Stimulated activated CD4-positive, alpha-beta T cell treated with anti-CD3 and anti-CD28 coated beads, Interleukin-12 subunit alpha, Interleukin-12 subunit beta, amount 100 ng/mL, for 4 hours (primary cell): ENCODE measurements at regions not wholly inside any gene's neighbourhood (a gene's known extent, or its start where the extent isn't known, plus 50 kb on each side); places are given as distances from the start of the nearest gene placed in this dataset.
"Not testable (repeated sequence)": the region's sequence is repeated elsewhere in the genome, so short reads cannot be mapped to it uniquely, and the experiment has no call there.

Experiments
- DNase-seq: peaks from one replicate; pipeline ENCODE4 v3.0.0-alpha.2; 2020

DNA sequence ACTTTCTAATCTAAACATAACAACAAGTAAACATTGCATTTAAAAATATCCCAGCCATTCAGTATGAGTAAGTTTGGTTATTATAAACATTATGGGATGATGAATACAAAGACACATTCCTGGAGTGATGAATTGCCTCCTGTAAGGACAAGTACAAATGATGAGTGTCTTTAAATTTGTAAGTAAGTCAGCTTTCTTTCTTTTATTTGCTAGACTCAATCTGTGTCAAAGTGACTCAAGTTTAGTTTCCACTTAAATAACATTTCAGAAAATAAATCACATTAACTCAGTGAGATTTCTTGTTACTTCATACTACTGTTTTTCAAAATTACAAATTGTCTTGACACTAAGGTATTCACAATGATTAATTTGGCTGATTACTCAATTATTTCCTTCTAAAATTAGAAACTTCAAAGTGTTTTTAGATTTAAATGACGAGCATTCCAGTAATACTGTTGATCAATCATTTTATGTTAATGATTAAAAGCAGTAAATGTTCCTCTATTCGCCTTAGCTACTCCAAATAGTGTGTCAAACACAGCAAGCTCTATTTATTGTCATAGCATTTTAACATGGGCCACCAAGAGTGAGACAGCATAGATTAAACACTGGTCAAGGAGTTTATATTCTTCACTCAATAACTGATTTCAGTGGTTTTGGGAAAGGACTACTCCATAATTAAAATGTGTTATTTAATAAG, 658.0 kb upstream of the MDGA2 start:
- no peak for DNase-seq

DNA sequence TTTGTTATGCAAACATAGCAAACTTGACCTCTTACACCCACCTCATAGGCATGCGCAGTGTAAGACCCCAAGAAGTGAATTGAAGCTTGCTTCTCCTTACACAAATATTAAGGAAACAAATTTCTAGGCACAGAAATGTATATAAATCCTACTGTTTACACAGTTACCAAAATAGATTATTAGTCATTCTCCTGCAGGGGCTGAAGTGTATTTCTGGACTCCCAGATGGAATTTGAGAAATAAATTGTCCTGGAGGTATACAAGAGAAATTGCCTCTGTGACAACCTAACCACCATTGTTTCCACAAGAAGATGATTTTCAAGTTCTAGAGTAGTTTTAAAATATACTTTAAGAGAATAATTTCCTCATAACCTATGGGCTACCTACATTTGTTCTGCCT, 656.0 kb upstream of the MDGA2 start:
- no peak for DNase-seq

DNA sequence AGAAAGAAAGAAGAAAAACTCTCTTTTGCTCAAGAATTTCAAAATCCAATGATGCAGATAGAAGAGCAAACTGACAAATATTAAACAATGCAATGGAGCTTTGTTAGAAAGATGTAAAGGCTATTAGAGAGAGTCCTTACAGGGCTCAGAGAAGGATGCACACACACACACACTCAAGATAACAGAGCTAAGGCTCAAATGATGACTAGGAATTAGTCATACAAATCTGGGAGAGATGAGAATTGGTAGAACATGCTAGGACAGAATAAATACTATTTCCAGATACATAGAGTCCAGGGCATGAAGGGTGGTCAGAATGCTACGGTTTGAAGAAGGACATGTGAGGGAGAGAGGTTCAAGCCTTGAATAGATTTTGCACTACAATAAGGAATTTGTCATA, 650.1 kb upstream of the MDGA2 start:
- no peak for DNase-seq

DNA sequence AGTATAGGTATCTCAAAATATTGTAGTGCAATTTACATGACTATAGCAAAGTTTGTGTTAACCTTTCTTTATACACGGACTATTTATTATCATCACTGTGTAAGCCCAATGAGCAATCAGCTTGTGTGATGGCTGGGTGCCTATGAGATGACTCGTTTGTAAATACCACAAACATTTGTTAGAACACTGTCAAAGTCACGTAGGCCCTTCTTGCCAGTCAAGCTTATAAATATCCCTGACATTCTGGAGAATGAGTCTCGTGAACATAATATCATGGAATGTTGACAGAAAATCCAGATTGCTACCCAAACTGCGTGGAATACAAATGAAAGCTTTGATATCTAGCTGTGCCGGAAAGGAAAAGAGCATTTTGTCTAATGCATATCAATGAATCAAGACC, 648.3 kb upstream of the MDGA2 start:
- no peak for DNase-seq

DNA sequence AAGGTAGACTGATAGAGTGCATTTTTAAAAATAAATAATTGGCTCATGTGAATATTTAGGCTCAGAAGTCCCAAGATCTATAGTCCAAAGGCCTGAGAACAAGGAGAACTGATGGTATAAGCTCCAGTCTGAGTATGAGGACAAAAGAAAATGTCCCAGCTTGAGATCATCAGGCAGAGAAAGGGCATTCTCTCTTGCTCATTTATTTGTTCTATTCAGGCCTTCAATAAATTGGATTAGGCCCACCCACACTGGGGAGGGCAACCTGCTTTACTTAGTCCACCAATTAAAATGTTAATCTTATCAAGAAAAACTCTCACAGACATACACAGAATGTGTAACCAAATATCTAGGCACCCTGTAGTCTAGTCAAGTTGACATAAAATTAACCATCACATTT, 644.4 kb upstream of the MDGA2 start:
- no peak for DNase-seq

DNA sequence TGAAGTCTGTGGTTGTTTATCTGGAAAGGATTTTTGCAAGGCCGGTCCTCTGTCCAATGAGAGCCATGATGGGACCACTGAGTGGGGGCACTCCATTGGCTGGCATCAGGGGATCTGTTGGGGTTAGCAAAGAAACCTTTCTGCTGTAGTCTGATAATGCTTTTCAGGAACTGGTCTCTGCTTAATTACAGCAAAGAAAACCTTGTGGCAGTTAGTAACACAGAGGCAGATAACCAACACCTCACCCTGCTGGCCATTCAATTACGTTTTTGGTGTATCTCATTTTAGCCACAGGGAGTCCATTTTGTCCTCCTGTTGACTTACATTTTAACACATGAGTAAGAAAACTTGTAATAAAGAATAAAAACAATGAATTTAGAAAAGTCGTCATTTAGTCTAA, 629.3 kb upstream of the MDGA2 start:
- DNase-seq = no peak

DNA sequence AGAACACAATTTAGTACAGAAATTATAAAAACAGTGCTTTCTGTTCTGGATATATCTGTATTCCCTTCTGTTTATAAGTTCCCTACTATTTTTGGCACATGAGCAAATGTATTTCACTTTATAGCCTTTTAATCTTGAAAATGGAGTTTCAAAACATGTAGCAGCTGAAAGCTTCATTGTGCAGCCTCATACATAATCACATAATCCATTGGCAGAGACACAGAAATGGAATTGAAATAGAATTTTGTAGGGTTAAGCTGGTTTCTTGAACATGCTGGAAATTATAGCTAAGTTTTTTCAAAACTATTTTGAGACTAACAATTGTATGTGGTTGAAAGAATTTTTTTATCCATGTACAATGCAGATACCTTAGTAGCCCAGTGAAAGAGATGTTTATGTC, 614.3 kb upstream of the MDGA2 start:
- no peak for DNase-seq

DNA sequence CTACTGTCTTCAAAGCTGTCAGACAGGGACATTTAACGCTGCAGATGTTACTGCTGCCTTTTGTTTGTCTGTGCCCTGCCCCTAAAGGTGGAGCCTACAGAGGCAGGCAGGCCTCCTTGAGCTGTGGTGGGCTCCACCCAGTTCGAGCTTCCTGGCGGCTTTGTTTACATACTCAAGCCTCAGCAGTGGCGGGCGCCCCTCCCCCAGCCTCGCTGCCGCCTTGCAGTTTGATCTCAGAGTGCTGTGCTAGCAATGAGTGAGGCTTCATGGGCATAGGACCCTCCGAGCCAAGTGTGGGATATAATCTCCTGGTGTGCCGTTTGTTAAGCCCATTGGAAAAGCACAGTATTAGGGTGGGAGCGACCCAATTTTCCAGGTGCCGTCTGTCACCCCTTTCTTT, 609.8 kb upstream of the MDGA2 start:
- DNase-seq = not testable (repeated sequence)

DNA sequence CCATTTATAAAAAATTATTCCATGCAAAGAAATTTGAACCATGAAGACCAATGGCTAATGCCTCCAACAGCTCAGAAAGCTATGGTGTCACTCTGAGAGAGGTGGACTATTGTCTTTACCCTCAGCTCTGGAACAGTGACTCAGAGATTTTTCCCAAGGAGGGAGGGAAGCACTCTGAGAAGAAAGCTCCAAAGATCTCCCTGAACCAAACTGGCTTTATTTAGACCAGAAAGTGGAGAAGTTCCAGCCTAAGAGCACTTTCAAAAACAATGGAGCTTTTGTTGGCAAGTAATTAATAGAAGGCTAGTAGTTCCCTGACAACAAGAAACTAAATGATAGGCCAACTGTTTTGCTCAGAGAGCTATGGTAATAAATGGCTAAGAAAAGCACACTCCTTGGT, 599.9 kb upstream of the MDGA2 start:
- DNase-seq = no peak

DNA sequence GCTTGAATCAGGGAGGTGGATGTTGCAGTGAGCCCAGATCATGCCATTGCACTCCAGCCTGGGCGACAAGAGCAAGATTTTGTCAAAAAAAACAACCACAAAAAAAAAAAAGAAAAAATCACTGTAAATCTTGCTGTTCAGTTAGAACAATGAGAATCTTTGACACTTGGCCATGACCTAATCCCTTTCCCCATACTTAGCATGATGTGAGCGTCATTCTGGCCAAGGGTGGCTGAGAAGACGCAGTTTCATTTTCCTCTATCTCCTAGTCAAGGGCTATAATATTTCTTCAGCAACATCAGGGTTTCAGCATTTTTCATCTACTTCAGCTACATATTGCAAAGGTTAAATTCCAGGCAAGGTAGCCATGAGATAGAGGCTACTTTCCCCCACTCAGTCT, 599.4 kb upstream of the MDGA2 start:
- DNase-seq = no peak

DNA sequence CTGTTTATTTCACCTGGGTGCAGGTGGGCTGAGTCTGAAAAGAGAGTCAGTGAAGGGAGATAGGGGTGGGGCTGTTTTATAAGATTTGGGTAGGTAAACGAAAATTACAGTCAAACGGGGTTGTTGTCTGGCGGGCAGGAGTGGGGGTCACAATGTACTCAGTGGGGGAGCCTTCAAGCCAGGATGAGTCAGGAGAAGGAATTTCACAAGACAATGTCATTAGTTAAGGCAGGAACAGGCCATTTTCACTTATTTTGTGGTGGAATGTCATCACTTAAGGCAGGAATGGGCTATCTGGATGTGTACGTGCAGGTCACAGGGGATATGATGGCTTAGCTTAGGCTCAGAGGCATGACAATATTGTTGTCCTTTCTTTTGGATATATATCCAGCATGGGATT, 592.5 kb upstream of the MDGA2 start:
- not testable (repeated sequence) for DNase-seq

DNA sequence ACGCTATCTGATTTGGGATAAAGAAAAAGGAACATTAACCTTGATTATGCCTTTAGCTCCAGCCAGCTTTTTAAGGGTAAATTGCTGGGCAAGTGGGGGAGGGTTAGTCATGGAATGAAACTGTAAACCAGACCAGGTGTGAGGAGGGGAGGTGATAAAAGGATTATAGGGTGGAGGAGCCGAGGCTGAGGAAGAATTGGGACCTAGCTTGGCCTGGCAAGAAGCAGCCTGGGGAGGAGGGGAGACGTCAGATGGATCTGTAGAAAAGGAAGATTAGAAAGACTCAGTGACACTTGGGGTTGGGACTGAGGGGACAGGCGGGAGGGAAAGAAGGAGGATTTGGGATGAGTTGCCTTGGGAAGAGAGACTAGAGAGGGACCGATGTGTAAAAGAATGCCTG, 590.8 kb upstream of the MDGA2 start:
- DNase-seq = not testable (repeated sequence)

DNA sequence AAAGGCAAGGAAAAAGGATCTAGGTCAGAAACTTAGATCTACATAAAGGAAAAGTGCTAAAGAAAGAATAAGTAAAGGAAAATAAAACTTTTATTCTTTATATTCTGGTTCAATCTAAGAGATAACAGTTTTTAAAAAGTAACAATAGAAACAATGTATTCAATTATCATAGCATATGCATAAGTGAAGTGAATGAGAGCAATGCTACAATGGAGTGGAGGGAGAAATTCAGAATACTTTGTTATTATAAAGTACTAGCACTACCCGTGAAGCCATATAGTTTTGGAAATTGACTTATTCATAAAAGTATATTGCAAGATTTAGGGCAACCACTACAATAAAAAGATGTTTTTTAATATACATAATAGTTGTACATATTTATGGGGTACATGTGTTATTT, 586.0 kb upstream of the MDGA2 start:
- DNase-seq = no peak

DNA sequence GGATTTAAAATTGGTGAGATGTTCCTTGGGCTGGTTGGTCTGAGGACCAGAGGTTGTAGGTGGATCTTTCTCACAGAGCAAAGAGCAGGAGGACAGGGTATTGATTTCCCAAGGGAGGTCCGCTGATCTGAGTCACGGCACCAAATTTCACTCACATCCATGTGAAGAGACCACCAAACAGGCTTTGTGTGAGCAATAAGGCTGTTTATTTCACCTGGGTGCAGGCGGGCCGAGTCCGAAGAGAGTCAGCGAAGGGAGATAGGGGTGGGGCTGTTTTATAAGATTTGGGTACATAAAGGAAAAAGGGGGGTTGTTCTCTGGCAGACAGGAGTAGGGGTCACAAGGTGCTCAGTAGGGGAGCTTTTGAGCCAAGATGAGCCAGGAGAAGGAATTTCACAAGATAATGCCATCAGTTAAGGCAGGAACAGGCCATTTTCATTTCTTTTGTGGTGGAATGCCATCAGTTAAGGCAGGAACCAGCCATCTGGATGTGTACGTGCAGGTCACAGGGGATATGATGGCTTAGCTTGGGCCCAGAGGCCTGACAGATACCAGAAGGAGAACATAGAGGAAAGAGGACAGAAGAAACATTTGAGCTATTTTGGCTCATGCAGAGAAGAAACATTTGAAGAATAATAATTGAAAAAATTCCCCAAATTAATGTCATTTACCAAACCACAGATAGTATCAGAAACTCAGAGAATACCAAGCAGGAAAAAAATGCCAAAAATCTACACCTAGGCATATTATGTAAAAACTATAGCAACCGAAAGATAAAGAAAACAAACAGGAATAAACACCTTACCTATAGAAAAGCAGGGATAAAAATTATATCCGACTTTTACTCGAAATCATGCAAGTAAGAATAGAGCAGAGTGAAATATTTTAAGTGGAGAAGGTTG, 585.2 kb upstream of the MDGA2 start:
- DNase-seq = not testable (repeated sequence)

DNA sequence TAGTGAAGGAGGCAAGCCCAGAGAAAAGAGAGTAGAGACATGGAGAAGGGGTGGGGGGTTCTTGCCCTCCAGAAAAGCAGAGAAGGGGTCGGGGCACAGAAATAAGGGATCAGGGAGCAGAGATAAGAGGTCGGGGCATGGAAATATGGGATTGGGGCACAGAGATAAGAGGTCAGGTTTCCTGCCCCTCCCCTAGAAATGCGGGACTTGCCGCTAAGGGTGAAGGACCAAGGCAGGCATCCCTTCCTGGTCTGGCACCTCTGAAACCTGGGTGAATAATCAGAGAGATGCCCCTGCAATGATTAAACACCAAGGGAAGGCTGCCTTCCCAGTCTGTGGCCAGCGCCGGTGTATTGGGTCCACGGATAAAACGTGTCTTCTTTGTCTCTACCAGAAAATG, 584.5 kb upstream of the MDGA2 start:
- DNase-seq = not testable (repeated sequence)

DNA sequence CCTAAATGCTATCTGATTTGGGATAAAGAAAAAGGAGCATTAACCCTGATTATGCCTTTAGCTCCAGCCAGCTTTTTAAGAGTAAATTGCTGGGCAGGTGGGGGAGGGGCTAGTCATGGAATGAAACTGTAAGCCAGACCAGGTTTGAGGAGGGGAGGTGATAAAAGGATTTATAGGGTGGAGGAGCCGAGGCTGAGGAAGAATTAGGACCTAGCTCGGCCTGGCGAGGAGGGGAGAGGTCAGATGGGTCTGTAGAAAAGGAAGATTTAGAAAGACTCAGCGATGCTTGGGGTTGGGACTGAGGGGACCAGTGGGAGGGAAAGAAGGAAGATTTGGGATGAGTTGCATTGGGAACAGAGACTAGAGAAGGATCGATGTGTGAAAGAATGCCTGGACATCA, 583.8 kb upstream of the MDGA2 start:
- not testable (repeated sequence) for DNase-seq

DNA sequence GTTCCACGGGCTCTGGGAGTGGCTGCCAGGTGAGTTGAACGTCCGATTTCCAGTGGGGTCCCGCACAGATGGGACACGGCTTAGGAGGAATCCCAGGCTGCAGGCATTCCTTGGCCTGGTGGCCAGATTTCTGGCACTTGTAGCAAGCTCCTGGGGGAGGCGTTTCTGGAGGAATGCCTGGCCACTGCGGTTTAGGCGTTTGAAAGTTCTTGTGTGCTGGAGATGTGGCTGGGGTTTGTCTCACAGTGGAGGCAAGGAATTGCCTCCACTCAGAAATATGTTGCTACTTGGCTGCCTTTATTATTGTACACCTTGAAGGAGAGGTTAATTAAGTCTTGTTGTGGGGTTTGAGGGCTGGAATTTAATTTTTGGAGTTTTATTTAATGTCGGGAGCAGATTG, 583.3 kb upstream of the MDGA2 start:
- DNase-seq = not testable (repeated sequence)

DNA sequence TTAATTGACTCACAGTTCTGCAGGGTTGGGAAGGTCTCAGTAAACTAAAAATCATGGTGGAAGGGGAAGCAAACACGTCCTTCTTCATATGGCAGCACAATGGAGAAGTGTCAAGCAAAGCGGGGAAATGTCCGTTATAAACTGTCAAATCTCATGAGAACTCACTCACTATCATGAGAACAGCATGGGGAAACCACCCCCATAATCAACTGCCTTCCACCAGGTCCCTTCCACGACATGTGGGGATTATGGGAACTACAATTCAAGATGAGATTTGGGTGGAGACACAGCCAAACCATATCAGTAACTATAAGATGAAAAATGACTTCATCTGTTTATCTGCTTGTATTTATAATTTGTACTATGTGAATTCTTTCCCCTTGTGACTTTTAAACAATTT, 577.6 kb upstream of the MDGA2 start:
- no peak for DNase-seq

DNA sequence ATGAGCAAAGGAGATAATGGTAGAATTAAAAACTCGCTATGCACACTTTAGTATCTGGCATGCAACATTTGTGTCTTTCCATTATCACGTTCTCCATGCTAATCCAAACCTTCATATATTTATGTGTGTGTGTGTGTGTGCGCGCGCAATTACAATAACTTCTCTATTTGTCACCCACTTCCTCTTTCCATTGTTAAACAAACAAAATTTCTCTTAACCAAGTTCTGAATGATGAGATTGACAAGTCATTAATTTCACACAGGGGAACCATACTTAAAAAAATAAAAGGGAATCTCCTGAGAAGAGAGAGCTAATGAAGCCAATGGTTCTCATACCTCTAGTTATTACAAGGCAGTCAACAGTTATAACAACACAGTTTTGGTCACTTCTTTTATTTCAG, 575.9 kb upstream of the MDGA2 start:
- no peak for DNase-seq

DNA sequence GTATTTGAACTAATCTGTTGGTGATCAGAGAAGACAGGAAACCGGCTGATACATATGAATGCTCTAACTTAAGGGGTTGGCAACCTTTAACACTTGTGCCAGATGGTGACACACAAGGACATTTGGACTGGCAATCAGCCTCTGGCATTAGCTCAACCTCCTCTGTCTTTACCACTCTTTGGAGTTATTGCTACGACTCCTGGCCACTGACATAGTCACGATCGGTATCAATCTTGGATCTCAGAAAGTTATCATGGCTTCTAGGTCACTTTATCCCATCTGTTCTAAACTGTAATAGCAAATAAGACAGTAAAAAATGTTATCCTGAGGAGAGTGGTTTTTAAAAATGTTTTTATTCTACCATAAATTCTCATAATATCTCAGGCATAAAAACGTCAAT, 575.2 kb upstream of the MDGA2 start:
- DNase-seq = no peak

DNA sequence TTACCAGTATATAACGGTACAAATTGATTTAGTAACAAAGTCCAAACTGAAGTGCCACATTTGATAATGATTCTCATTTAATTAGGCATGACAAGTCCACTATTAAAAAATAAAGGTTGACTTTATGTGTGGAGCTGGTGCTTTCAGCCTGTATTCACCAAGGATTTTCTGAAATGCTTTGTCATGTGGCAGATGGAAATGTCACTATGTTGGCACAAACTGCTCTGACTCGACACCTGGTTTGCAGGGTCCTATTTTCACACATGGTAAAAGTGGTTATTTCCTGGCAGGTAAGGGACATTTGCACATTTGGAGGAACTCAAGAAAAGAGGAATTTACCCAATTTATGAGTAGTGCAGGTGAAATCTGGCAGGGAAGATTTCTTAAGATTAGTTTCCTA, 572.6 kb upstream of the MDGA2 start:
- DNase-seq = no peak

DNA sequence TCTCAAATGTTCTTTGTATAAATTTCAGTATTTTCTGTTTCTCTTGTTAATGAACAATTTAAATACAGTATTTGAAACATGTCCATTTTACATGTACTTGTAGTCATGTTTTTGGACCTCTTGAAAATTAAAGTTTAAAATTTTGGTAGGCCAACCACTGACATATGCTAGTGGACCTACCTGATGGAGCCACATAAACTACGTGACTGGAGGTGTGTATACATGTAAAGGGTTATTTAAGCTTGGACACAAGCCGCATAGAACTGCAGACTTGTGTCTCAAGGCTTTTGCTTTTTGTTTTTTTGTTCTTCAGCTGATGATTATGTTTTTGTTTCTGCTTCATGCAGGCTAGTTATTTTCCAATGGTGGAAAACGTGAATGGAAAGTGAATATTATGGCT, 568.5 kb upstream of the MDGA2 start:
- DNase-seq = no peak

DNA sequence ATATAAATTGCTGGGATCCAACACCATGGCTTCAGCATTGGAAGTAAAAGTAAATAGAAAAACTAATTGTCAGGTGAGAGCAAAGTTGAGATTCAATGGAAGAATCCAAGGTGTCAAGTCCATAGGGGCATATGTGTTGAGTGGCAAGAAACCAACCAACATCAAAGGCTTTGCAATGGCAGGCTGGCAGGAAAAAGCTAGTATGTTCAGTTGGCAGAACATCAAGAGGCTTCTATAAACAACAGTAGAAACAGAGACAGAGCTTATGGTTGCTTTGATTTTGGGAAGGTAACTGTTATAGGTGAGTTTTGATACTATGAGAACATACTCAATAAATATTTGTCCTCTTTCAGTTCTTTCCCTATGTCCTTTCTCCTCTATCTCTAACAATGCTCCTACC, 553.7 kb upstream of the MDGA2 start:
- no peak for DNase-seq

DNA sequence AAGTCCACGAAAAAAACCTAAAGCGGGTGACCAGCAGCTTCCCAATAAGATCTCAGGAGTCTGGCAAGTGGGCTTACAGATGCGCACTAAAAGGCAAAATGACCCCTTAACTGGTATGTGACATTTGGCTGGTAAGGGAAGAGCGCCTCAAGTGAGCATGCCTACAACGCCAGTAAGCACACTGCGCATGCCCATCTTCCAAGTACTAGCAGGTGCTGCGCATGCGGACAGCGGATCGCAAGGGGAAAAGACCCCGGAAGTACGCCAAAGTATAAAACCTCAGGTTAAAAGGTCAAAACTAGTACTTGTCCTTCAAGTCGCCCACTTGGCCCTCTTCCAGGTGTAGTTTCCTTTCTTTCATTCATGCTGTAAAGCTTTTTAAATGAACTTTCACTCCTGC, 518.5 kb upstream of the MDGA2 start:
- DNase-seq = no peak

DNA sequence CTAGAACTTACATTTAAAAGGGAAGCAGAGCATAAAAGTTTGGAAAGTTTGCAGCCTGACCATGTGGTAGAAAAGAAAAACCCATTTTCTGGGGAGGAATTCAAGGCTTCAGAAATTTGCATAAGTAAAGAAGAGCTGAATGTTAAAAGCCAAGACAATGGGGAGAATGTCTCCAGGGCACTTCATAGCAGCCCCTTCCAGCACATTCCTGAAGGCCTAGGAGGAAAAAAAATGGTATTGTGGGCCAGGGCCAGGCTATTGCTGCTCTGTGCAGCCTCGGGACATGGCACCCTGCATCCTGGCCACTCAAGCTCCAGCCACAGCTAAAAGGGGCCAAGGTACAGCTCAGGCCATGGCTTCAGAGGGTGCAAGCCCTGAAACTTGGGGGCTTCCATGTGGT, 474.2 kb upstream of the MDGA2 start:
- not testable (repeated sequence) for DNase-seq
